ENCODE measurements at regions not wholly inside any gene's neighbourhood (a gene's known extent, or its start where the extent isn't known, plus 50 kb on each side); places are given as distances from the start of the nearest gene placed in this dataset.

- Histone ChIP-seq H3K27me3 (replicated peaks; ENCODE audit: control insufficient read depth, insufficient read depth, low read length) (no peaks in the 10 kb centered on the region), H3K4me1 (no peaks in the 10 kb centered on the region), H3K36me3 (ENCODE audit: control insufficient read depth, insufficient read depth, low read length) (no peaks in the 10 kb centered on the region), H3K9me3 (no peaks in the 10 kb centered on the region), H3K4me3 (ENCODE audit: low read depth, low read length) (no peak overlapping the region)
- POLR2A ChIA-PET = no interaction called here
- no peaks in the 10 kb centered on the region for H3K36me3 Mint-ChIP-seq (ENCODE audit: insufficient read depth, unreplicated experiment)
- H3K4me3 Mint-ChIP-seq (ENCODE audit: unreplicated experiment) = no peak overlapping the region
- H3K27ac Mint-ChIP-seq (ENCODE audit: unreplicated experiment) = no peak overlapping the region
- H3K4me1 Mint-ChIP-seq (ENCODE audit: low read depth, unreplicated experiment) = no peaks in the 10 kb centered on the region
- no peak for DNase-seq
- CTCF ChIA-PET = no interaction called here
- no peaks in the 10 kb centered on the region for H3K27me3 Mint-ChIP-seq (ENCODE audit: insufficient read depth, unreplicated experiment)
- no TSS peak for BruUV-seq (replicated peaks)
- intact Hi-C loops (cut with micrococcal nuclease; ENCODE audit: unreplicated experiment) = no loop called here
- peaks cover 9% of the 10 kb centered on the region for H3K9me3 Mint-ChIP-seq (ENCODE audit: unreplicated experiment)
- TF ChIP-seq CTCF (IDR thresholded peaks at IDR 0.05; ENCODE audit: insufficient read depth in 1 of 2, low read depth in 1 of 2, low read length in 1 of 2, severe bottlenecking in 1 of 2, unreplicated experiment in 1 of 2) = no peak
Observed at GRCh38 chrX:5337160-5337559, 891.5 kb downstream of the NLGN4X start.

- Histone ChIP-seq H3K4me3 (ENCODE audit: low read depth, low read length) (no peak overlapping the region), H3K27me3 (replicated peaks; ENCODE audit: control insufficient read depth, insufficient read depth, low read length) (no peaks in the 10 kb centered on the region), H3K4me1 (no peaks in the 10 kb centered on the region), H3K9me3 (no peaks in the 10 kb centered on the region), H3K36me3 (ENCODE audit: control insufficient read depth, insufficient read depth, low read length) (no peaks in the 10 kb centered on the region)
- no TSS peak for BruUV-seq (replicated peaks)
- peaks cover 7% of the 10 kb centered on the region for H3K9me3 Mint-ChIP-seq (ENCODE audit: unreplicated experiment)
- no peaks in the 10 kb centered on the region for H3K4me1 Mint-ChIP-seq (ENCODE audit: low read depth, unreplicated experiment)
- intact Hi-C loops (cut with micrococcal nuclease; ENCODE audit: unreplicated experiment) = no loop called here
- DNase-seq = no peak
- POLR2A ChIA-PET = no interaction called here
- CTCF ChIA-PET = no interaction called here
- H3K4me3 Mint-ChIP-seq (ENCODE audit: unreplicated experiment) = no peak overlapping the region
- no peaks in the 10 kb centered on the region for H3K36me3 Mint-ChIP-seq (ENCODE audit: insufficient read depth, unreplicated experiment)
- no peak for TF ChIP-seq CTCF (IDR thresholded peaks at IDR 0.05; ENCODE audit: insufficient read depth in 1 of 2, low read depth in 1 of 2, low read length in 1 of 2, severe bottlenecking in 1 of 2, unreplicated experiment in 1 of 2)
- no peaks in the 10 kb centered on the region for H3K27me3 Mint-ChIP-seq (ENCODE audit: insufficient read depth, unreplicated experiment)
- H3K27ac Mint-ChIP-seq (ENCODE audit: unreplicated experiment) = no peak overlapping the region
Observed at GRCh38 chrX:5324546-5324945, 904.1 kb downstream of the NLGN4X start.

- intact Hi-C loops (cut with micrococcal nuclease; ENCODE audit: unreplicated experiment) = no loop called here
- TF ChIP-seq CTCF (IDR thresholded peaks at IDR 0.05; ENCODE audit: insufficient read depth in 1 of 2, low read depth in 1 of 2, low read length in 1 of 2, severe bottlenecking in 1 of 2, unreplicated experiment in 1 of 2) = no peak
- Mint-ChIP-seq H3K36me3 (ENCODE audit: insufficient read depth, unreplicated experiment) (no peaks in the 10 kb centered on the region), H3K27me3 (ENCODE audit: insufficient read depth, unreplicated experiment) (no peaks in the 10 kb centered on the region), H3K27ac (ENCODE audit: unreplicated experiment) (no peak overlapping the region), H3K9me3 (ENCODE audit: unreplicated experiment) (no peaks in the 10 kb centered on the region), H3K4me1 (ENCODE audit: low read depth, unreplicated experiment) (no peaks in the 10 kb centered on the region), H3K4me3 (ENCODE audit: unreplicated experiment) (no peak overlapping the region)
- H3K27me3 ChIP-seq (replicated peaks; ENCODE audit: control insufficient read depth, insufficient read depth, low read length) = no peaks in the 10 kb centered on the region
- CTCF ChIA-PET = no interaction called here
- H3K4me3 ChIP-seq (ENCODE audit: low read depth, low read length) = no peak overlapping the region
- no peaks in the 10 kb centered on the region for H3K4me1 ChIP-seq
- DNase-seq = no peak
- POLR2A ChIA-PET = no interaction called here
- H3K9me3 ChIP-seq = no peaks in the 10 kb centered on the region
- no peaks in the 10 kb centered on the region for H3K36me3 ChIP-seq (ENCODE audit: control insufficient read depth, insufficient read depth, low read length)
- BruUV-seq (replicated peaks) = no TSS peak
Observed at GRCh38 chrX:5314148-5314547, 914.5 kb downstream of the NLGN4X start.
